ENCODE measurements at regions not wholly inside any gene's neighbourhood (a gene's known extent, or its start where the extent isn't known, plus 50 kb on each side); places are given as distances from the start of the nearest gene placed in this dataset.

DNA sequence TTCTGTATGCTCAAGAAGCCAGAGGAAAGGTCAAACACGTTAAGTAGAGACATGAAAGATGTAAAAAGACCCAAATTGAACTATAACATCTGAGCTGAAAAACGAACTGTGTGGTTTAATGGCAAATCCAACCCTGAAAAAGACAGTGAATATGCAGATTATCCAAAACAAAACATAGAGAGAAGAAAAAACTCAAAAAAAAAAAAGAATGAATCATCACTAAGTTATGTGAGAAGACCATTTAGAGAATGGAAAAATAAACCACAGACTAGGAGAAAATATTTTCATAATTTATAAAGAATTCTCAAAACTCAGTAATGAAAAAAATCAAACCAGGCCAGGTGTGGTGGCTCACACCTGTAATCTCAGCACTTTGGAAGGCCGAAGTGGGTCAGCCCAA, 253.3 kb downstream of the PLPP3 start:
- TF ChIP-seq EZH2 (IDR thresholded peaks at IDR 0.05; ENCODE audit: insufficient read depth, poor library complexity, severe bottlenecking) (no peak), EZH2phosphoT487 (IDR thresholded peaks at IDR 0.05; ENCODE audit: insufficient read depth, low read depth) (no peak)
